Neural progenitor cell (in vitro differentiated cells): ENCODE measurements at regions not wholly inside any gene's neighbourhood (a gene's known extent, or its start where the extent isn't known, plus 50 kb on each side); places are given as distances from the start of the nearest gene placed in this dataset.

Experiments
- DNase-seq: peaks from one replicate; pipeline ENCODE4 v3.0.0-alpha.2; 2016; ENCODE audit warnings: low spot score
- H2AFZ ChIP-seq: fragments of 200-600 bp; sonication (generic); replicated peaks from 2 replicates; pipeline ENCODE4 v1.6.1; 2016; ENCODE audit warnings: antibody characterized with exemption
- H3F3A ChIP-seq: fragments of 200-600 bp; sonication (generic); 2 replicates; pipeline ENCODE4 v1.6.1; 2016; ENCODE audit warnings: antibody characterized with exemption, low read depth
- H3K27ac ChIP-seq: fragments of 200-600 bp; sonication (generic); 2 replicates; pipeline ENCODE4 v1.5.1; 2016; ENCODE audit warnings: mild to moderate bottlenecking
- H3K27me3 ChIP-seq: fragments of 200-600 bp; sonication (generic); 2 replicates; pipeline ENCODE4 v1.6.1; 2016; ENCODE audit warnings: mild to moderate bottlenecking, moderate library complexity
- H3K36me3 ChIP-seq: fragments of 200-600 bp; sonication (generic); 2 replicates; pipeline ENCODE4 v1.5.1; 2016
- H3K4me1 ChIP-seq: fragments of 200-600 bp; sonication (generic); 2 replicates; pipeline ENCODE4 v1.6.1; 2016; ENCODE audit warnings: mixed run types
- H3K4me2 ChIP-seq: fragments of 200-600 bp; sonication (generic); 2 replicates; pipeline ENCODE4 v1.6.1; 2016
- H3K4me3 ChIP-seq: fragments of 200-600 bp; sonication (generic); 2 replicates; pipeline ENCODE4 v1.5.1; 2016
- H3K79me2 ChIP-seq: fragments of 200-600 bp; sonication (generic); 2 replicates; pipeline ENCODE4 v1.6.1; 2016; ENCODE audit warnings: low read depth
- H3K9ac ChIP-seq: fragments of 200-600 bp; sonication (generic); 2 replicates; pipeline ENCODE4 v1.6.1; 2016
- H3K9me3 ChIP-seq: fragments of 200-600 bp; sonication (generic); 2 replicates; pipeline ENCODE4 v1.5.1; 2016; ENCODE audit warnings: low read depth
- H4K20me1 ChIP-seq: fragments of 200-600 bp; sonication (generic); 2 replicates; pipeline ENCODE4 v1.6.1; 2016; ENCODE audit warnings: low read depth
- H3K27ac Mint-ChIP-seq: 3 replicates; pipeline ENCODE4 v1.8.0; 2021; ENCODE audit warnings: mixed read lengths
- H3K27me3 Mint-ChIP-seq: 2 replicates; pipeline ENCODE4 v1.8.0; 2022; ENCODE audit warnings: low read depth, mild to moderate bottlenecking, inconsistent platforms, moderate library complexity, mixed read lengths; ENCODE audit not compliant: insufficient read depth
- H3K36me3 Mint-ChIP-seq: 3 replicates; pipeline ENCODE4 v1.8.0; 2021; ENCODE audit warnings: mixed read lengths
- H3K4me1 Mint-ChIP-seq: 3 replicates; pipeline ENCODE4 v1.8.0; 2021; ENCODE audit warnings: mixed read lengths
- H3K4me3 Mint-ChIP-seq: 3 replicates; pipeline ENCODE4 v1.8.0; 2021; ENCODE audit warnings: mild to moderate bottlenecking, moderate library complexity, mixed read lengths
- H3K9me3 Mint-ChIP-seq: 3 replicates; pipeline ENCODE4 v1.8.0; 2020; ENCODE audit warnings: mixed read lengths
- CTCF ChIP-seq: fragments of 200-600 bp; sonication (generic); IDR thresholded peaks from 2 replicates; pipeline ENCODE4 v1.5.1; 2017; ENCODE audit warnings: antibody characterized with exemption, mild to moderate bottlenecking
- EZH2 ChIP-seq: fragments of 200-600 bp; sonication (generic); IDR thresholded peaks from 2 replicates; pipeline ENCODE4 v1.6.1; 2017; ENCODE audit warnings: antibody characterized with exemption, mild to moderate bottlenecking, moderate library complexity
- EZH2phosphoT487 ChIP-seq: fragments of 200-600 bp; sonication (generic); IDR thresholded peaks from 2 replicates; pipeline ENCODE4 v1.6.1; 2017; ENCODE audit warnings: antibody characterized with exemption

- TF ChIP-seq EZH2phosphoT487 (no peak), EZH2 (no peak), CTCF (no peak)
- Histone ChIP-seq H3K9me3 (no peaks in the 10 kb centered on the region), H2AFZ (no peak overlapping the region), H3F3A (no peaks in the 10 kb centered on the region), H3K4me1 (no peaks in the 10 kb centered on the region), H3K27me3 (no peaks in the 10 kb centered on the region), H3K9ac (no peak overlapping the region), H4K20me1 (no peaks in the 10 kb centered on the region), H3K4me3 (no peak overlapping the region), H3K27ac (no peak overlapping the region), H3K4me2 (no peak overlapping the region), H3K79me2 (no peaks in the 10 kb centered on the region), H3K36me3 (no peaks in the 10 kb centered on the region)
- Mint-ChIP-seq H3K27ac (no peak overlapping the region), H3K4me1 (no peaks in the 10 kb centered on the region), H3K9me3 (no peaks in the 10 kb centered on the region), H3K27me3 (no peaks in the 10 kb centered on the region), H3K36me3 (no peaks in the 10 kb centered on the region), H3K4me3 (no peak overlapping the region)
- DNase-seq, result no peak
Measured at GRCh38 chr4:53776141-53776540, 184.9 kb upstream of the LNX1 start.

GRCh38 chr4:53775381-53775780 is 184.1 kb upstream of the LNX1 start:
- Mint-ChIP-seq H3K27ac (no peak overlapping the region), H3K9me3 (no peaks in the 10 kb centered on the region), H3K4me3 (no peak overlapping the region), H3K27me3 (no peaks in the 10 kb centered on the region), H3K4me1 (no peaks in the 10 kb centered on the region), H3K36me3 (no peaks in the 10 kb centered on the region)
- H3F3A ChIP-seq, result no peaks in the 10 kb centered on the region
- no peak overlapping the region for H3K27ac ChIP-seq
- no peaks in the 10 kb centered on the region for H3K79me2 ChIP-seq
- H3K4me3 ChIP-seq, result no peak overlapping the region
- H3K9ac ChIP-seq, result no peak overlapping the region
- no peaks in the 10 kb centered on the region for H4K20me1 ChIP-seq
- H3K36me3 ChIP-seq, result no peaks in the 10 kb centered on the region
- TF ChIP-seq EZH2phosphoT487 (no peak), CTCF (no peak), EZH2 (no peak)
- H3K27me3 ChIP-seq, result no peaks in the 10 kb centered on the region
- H3K9me3 ChIP-seq, result no peaks in the 10 kb centered on the region
- no peaks in the 10 kb centered on the region for H3K4me1 ChIP-seq
- DNase-seq, result no peak
- H3K4me2 ChIP-seq, result no peak overlapping the region
- H2AFZ ChIP-seq, result no peak overlapping the region

GRCh38 chr4:53771326-53771725 is 180.0 kb upstream of the LNX1 start:
- Histone ChIP-seq H4K20me1 (no peaks in the 10 kb centered on the region), H3K27ac (no peak overlapping the region), H3K4me2 (no peak overlapping the region), H3K9ac (no peak overlapping the region), H3K4me1 (no peaks in the 10 kb centered on the region), H3K27me3 (no peaks in the 10 kb centered on the region), H3K79me2 (no peaks in the 10 kb centered on the region), H3K4me3 (no peak overlapping the region), H3K9me3 (no peaks in the 10 kb centered on the region), H3K36me3 (no peaks in the 10 kb centered on the region), H3F3A (no peaks in the 10 kb centered on the region), H2AFZ (peak overlapping the region; percentile 34)
- Mint-ChIP-seq H3K36me3 (no peaks in the 10 kb centered on the region), H3K27me3 (no peaks in the 10 kb centered on the region), H3K9me3 (no peaks in the 10 kb centered on the region), H3K27ac (no peak overlapping the region), H3K4me1 (no peaks in the 10 kb centered on the region), H3K4me3 (no peak overlapping the region)
- TF ChIP-seq CTCF (no peak), EZH2phosphoT487 (no peak), EZH2 (no peak)
- DNase-seq, result no peak

- Histone ChIP-seq H3K9ac (no peak overlapping the region), H3K27ac (no peak overlapping the region), H3K4me3 (no peak overlapping the region), H3K9me3 (no peaks in the 10 kb centered on the region), H4K20me1 (no peaks in the 10 kb centered on the region), H3K36me3 (no peaks in the 10 kb centered on the region), H2AFZ (no peak overlapping the region), H3K27me3 (no peaks in the 10 kb centered on the region), H3K79me2 (no peaks in the 10 kb centered on the region), H3K4me2 (no peak overlapping the region), H3F3A (no peaks in the 10 kb centered on the region), H3K4me1 (peaks cover 11% of the 10 kb centered on the region)
- TF ChIP-seq CTCF, result no peak
- TF ChIP-seq EZH2phosphoT487, result no peak
- no peak for TF ChIP-seq EZH2
- Mint-ChIP-seq H3K36me3 (no peaks in the 10 kb centered on the region), H3K9me3 (no peaks in the 10 kb centered on the region), H3K27ac (no peak overlapping the region), H3K4me3 (no peak overlapping the region), H3K27me3 (no peaks in the 10 kb centered on the region), H3K4me1 (no peaks in the 10 kb centered on the region)
- DNase-seq, result no peak
Measured at GRCh38 chr4:53767482-53767881, 176.2 kb upstream of the LNX1 start.
